IPS-20b (cell line): ENCODE measurements at regions not wholly inside any gene's neighbourhood (a gene's known extent, or its start where the extent isn't known, plus 50 kb on each side); places are given as distances from the start of the nearest gene placed in this dataset.
"Not testable (repeated sequence)": the region's sequence is repeated elsewhere in the genome, so short reads cannot be mapped to it uniquely, and the experiment has no call there.

Experiments
- H3K27ac ChIP-seq: one replicate; pipeline ENCODE4 v1.5.1; 2013; ENCODE audit warnings: low read length
- H3K27me3 ChIP-seq: 2 replicates; pipeline ENCODE4 v1.6.1; 2013; ENCODE audit warnings: mild to moderate bottlenecking, low read length, inconsistent platforms; ENCODE audit not compliant: insufficient read depth
- H3K36me3 ChIP-seq: 2 replicates; pipeline ENCODE4 v1.6.1; 2013; ENCODE audit warnings: low read depth, mild to moderate bottlenecking, inconsistent platforms, low read length, moderate library complexity; ENCODE audit not compliant: insufficient read depth
- H3K4me1 ChIP-seq: 2 replicates; pipeline ENCODE4 v1.6.1; 2013; ENCODE audit warnings: mild to moderate bottlenecking, control low read depth, inconsistent platforms, low read length, moderate library complexity; ENCODE audit not compliant: insufficient read depth
- H3K4me3 ChIP-seq: 2 replicates; pipeline ENCODE4 v1.5.1; 2013; ENCODE audit warnings: mild to moderate bottlenecking, low read length, inconsistent platforms
- H3K9ac ChIP-seq: 2 replicates; pipeline ENCODE4 v1.6.1; 2013; ENCODE audit warnings: low read depth, mild to moderate bottlenecking, inconsistent platforms, low read length, moderate library complexity
- H3K9me3 ChIP-seq: 2 replicates; pipeline ENCODE4 v1.6.1; 2013; ENCODE audit warnings: mild to moderate bottlenecking, low read depth, low read length, inconsistent platforms; ENCODE audit not compliant: insufficient read depth

DNA sequence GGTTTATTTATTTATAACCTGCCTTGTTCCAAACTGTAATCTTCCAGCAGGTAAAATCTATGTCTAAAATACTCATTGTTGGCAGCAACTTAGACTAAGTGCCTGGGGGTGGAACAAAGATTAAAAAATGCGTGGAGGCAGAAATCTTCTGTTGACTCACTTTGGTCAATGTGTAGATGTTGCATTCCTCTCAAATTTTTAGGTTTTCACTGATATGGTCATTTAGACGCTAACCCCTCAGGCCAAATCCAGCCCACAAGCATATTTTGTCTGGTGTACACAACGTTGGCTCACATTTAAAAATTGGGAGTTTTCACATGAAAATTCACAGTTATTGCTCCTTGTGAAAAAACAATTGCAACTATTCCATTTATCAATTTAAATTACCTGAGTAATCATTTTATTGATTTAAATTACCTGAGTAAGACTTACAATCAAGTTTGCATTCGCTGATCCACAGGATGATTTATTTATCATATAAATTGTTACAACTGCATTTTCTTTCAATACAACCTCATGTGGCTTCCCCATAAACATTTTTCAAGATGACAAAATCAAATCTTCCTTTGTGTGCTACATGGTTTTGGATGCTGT lies 564.2 kb downstream of the TSN start:
- Histone ChIP-seq H3K4me3 (no peak overlapping the region), H3K27ac (no peak overlapping the region), H3K4me1 (no peaks in the 10 kb centered on the region), H3K9me3 (no peaks in the 10 kb centered on the region), H3K9ac (no peak overlapping the region), H3K36me3 (no peaks in the 10 kb centered on the region), H3K27me3 (no peaks in the 10 kb centered on the region)

- no peaks in the 10 kb centered on the region for H3K4me1 ChIP-seq
- H3K27ac ChIP-seq = no peak overlapping the region
- H3K4me3 ChIP-seq = no peak overlapping the region
- no peak overlapping the region for H3K9ac ChIP-seq
- no peaks in the 10 kb centered on the region for H3K36me3 ChIP-seq
- H3K9me3 ChIP-seq = no peaks in the 10 kb centered on the region
- no peaks in the 10 kb centered on the region for H3K27me3 ChIP-seq
These were observed 567.4 kb downstream of the TSN start for GRCh38 chr2:122322815-122323214.

GRCh38 chr2:122323927-122324326 lies 568.5 kb downstream of the TSN start:
- no peak overlapping the region for H3K27ac ChIP-seq
- H3K36me3 ChIP-seq = no peaks in the 10 kb centered on the region
- no peaks in the 10 kb centered on the region for H3K4me1 ChIP-seq
- H3K4me3 ChIP-seq = no peak overlapping the region
- no peaks in the 10 kb centered on the region for H3K27me3 ChIP-seq
- H3K9ac ChIP-seq = no peak overlapping the region
- no peaks in the 10 kb centered on the region for H3K9me3 ChIP-seq

DNA sequence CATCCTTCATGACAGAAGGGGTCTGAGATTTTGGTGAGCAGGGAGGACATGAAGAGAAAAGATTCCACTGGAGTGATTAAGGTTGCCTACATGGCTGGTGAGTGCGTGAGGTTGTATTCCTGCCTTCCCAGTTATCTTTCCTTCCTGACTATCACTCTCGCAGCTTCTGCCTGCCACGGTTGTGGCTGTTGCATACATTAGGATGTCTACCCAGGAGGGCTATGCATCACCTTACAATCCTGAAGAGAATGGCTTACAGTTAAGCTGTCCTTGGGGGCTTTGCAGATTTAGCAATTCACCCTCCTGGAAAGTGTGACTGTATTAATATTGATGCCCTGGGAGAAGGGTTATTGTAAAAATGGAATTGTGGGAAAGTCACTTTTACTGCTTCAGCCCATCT lies 571.0 kb downstream of the TSN start:
- H3K9me3 ChIP-seq = no peaks in the 10 kb centered on the region

GRCh38 chr2:122328816-122329215 lies 573.4 kb downstream of the TSN start:
- no peaks in the 10 kb centered on the region for H3K4me1 ChIP-seq
- no peaks in the 10 kb centered on the region for H3K36me3 ChIP-seq
- H3K9me3 ChIP-seq = no peaks in the 10 kb centered on the region
- H3K4me3 ChIP-seq = no peak overlapping the region
- H3K27me3 ChIP-seq = no peaks in the 10 kb centered on the region
- no peak overlapping the region for H3K9ac ChIP-seq
- no peak overlapping the region for H3K27ac ChIP-seq

More for the DNA sequence above, 571.0 kb downstream of the TSN start:
- no peak overlapping the region for H3K27ac ChIP-seq
- H3K36me3 ChIP-seq = no peaks in the 10 kb centered on the region
- no peaks in the 10 kb centered on the region for H3K27me3 ChIP-seq
- no peak overlapping the region for H3K4me3 ChIP-seq
- no peak overlapping the region for H3K9ac ChIP-seq
- H3K4me1 ChIP-seq = no peaks in the 10 kb centered on the region

DNA sequence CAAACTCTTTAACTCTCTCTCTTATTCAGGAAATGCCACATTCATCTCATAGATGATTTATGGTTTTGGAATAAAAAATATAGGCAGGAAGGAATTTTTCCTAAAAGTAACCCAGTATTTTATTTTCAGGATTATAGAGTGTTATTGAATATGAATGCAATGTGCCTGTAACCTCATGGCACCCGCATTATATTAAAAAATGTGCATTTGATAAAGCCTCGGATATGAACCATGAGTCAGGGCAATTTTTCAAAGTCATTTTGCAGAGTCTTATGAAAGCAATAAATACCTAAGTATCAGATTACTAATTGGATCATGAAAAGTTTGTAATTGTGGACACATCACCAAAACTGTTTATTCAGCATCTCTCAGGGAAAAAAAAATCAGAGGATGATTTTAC lies 573.8 kb downstream of the TSN start:
- no peaks in the 10 kb centered on the region for H3K4me1 ChIP-seq
- no peaks in the 10 kb centered on the region for H3K27me3 ChIP-seq
- no peak overlapping the region for H3K9ac ChIP-seq
- H3K36me3 ChIP-seq = no peaks in the 10 kb centered on the region
- H3K27ac ChIP-seq = no peak overlapping the region
- no peak overlapping the region for H3K4me3 ChIP-seq
- no peaks in the 10 kb centered on the region for H3K9me3 ChIP-seq

- no peaks in the 10 kb centered on the region for H3K36me3 ChIP-seq
- no peaks in the 10 kb centered on the region for H3K9me3 ChIP-seq
- H3K27ac ChIP-seq = no peak overlapping the region
- no peak overlapping the region for H3K4me3 ChIP-seq
- H3K4me1 ChIP-seq = no peaks in the 10 kb centered on the region
- H3K27me3 ChIP-seq = no peaks in the 10 kb centered on the region
- no peak overlapping the region for H3K9ac ChIP-seq
These were observed 578.5 kb downstream of the TSN start for GRCh38 chr2:122333932-122334331.

GRCh38 chr2:122338000-122338399 lies 582.5 kb downstream of the TSN start:
- Histone ChIP-seq H3K9ac (no peak overlapping the region), H3K27me3 (no peaks in the 10 kb centered on the region), H3K4me1 (no peaks in the 10 kb centered on the region), H3K4me3 (no peak overlapping the region), H3K9me3 (no peaks in the 10 kb centered on the region), H3K36me3 (no peaks in the 10 kb centered on the region), H3K27ac (no peak overlapping the region)

DNA sequence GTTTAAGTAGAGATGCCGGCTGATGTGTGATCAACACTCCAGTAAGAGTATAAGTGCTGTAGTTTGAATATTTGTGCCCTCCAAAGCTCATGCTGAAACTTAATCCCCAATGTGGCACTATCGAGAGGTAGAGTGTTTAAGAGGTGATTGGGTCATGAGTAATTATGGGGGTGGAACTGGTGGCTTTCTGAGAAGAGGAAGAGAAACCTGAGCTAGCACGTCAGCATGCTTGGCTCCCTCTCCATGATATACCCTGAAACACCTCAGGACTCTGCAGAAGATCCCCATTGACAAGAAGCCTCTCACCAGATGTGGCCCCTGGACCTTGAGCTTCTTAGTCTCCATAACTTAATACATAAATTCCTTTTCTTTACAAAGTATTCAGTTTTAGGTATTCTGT lies 584.8 kb downstream of the TSN start:
- no peak overlapping the region for H3K27ac ChIP-seq

GRCh38 chr2:122341007-122341406 lies 585.6 kb downstream of the TSN start:
- Histone ChIP-seq H3K4me1 (no peaks in the 10 kb centered on the region), H3K9ac (no peak overlapping the region), H3K36me3 (no peaks in the 10 kb centered on the region), H3K9me3 (no peaks in the 10 kb centered on the region), H3K4me3 (no peak overlapping the region), H3K27me3 (no peaks in the 10 kb centered on the region), H3K27ac (no peak overlapping the region)

More for the DNA sequence above, 584.8 kb downstream of the TSN start:
- Histone ChIP-seq H3K36me3 (no peaks in the 10 kb centered on the region), H3K4me3 (no peak overlapping the region), H3K9ac (no peak overlapping the region), H3K9me3 (no peaks in the 10 kb centered on the region), H3K4me1 (no peaks in the 10 kb centered on the region), H3K27me3 (no peaks in the 10 kb centered on the region)

DNA sequence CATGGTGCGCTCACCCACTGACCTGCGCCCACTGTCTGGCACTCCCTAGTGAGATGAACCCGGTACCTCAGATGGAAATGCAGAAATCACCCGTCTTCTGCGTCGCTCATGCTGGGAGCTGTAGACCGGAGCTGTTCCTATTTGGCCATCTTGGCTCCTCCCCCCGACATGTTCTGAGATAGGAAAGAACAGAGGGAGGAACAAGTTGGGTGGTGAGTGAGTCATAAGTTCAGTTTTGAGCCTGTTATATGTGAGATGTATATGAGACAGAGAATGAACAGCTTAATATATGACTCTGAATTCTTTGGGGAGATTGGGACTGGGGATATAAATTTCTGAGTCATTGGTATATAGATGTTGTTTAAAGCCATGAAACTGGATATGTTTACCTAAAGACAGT lies 596.7 kb downstream of the TSN start:
- H3K36me3 ChIP-seq, H3K27me3 ChIP-seq, H3K9ac ChIP-seq, H3K4me1 ChIP-seq, H3K27ac ChIP-seq, H3K4me3 ChIP-seq, H3K9me3 ChIP-seq: not testable (repeated sequence)

DNA sequence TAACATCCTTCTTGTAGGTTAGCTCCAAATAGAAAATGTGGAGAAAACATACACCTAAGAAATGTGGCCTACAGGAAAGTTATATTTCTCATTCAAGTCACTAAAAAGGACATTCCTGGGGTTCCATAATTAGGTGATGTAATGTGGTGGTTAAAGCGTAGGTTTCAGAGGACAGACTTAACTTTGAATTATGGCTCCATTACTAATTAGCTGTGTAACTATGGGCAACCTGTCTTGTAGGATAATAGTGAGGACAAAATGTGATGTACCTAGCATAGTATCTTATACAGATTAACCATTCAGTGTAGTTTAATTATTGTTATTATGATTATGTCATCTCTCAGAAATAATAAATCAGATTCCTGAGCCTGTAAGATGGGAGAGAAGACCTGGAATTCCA lies 602.5 kb downstream of the TSN start:
- no peak overlapping the region for H3K9ac ChIP-seq

DNA sequence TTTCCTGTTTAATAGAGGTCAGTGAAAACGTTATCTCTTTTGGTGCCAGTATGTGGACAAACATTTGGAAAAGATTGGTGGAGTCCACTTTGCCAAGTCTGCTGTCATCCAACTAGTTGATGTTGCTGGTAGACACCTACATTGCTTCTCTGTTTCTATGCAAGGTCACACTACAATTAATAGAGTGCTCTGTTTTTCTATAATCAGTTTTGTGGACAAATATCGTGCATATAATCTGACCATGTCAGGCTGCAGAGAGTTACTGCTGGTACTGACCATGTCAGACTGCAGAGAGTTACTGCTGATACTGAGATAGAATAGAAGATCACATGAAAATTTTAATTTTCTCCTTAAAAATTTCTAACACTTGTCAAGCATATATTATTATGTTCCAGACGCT lies 603.3 kb downstream of the TSN start:
- Histone ChIP-seq H3K4me1 (no peaks in the 10 kb centered on the region), H3K27ac (no peak overlapping the region), H3K4me3 (no peak overlapping the region), H3K9ac (no peak overlapping the region), H3K36me3 (no peaks in the 10 kb centered on the region), H3K27me3 (no peaks in the 10 kb centered on the region), H3K9me3 (no peaks in the 10 kb centered on the region)

More for the DNA sequence above, 602.5 kb downstream of the TSN start:
- H3K36me3 ChIP-seq = no peaks in the 10 kb centered on the region
- H3K27me3 ChIP-seq = no peaks in the 10 kb centered on the region
- H3K4me1 ChIP-seq = no peaks in the 10 kb centered on the region
- no peak overlapping the region for H3K27ac ChIP-seq
- no peaks in the 10 kb centered on the region for H3K9me3 ChIP-seq
- H3K4me3 ChIP-seq = no peak overlapping the region
